H1 (cell line): ENCODE measurements at regions not wholly inside any gene's neighbourhood (a gene's known extent, or its start where the extent isn't known, plus 50 kb on each side); places are given as distances from the start of the nearest gene placed in this dataset.

Experiments
- CTCF ChIA-PET: fragments of 300-600 bp; sonication (Branson Sonifier 250); formaldehyde crosslinking; loops from one replicate; lab custom pipeline; 2021; ENCODE audit not compliant: partially characterized antibody; lab: Charles Lee
- POLR2A ChIA-PET: fragments of 300-600 bp; sonication (Branson Sonifier 250); formaldehyde crosslinking; loops from one replicate; lab custom pipeline; 2021; ENCODE audit warnings: inconsistent platforms; ENCODE audit not compliant: partially characterized antibody; lab: Charles Lee
- DNase-seq, 2 experiments: peaks; one replicate each; pipeline versions ENCODE4 v3.0.0 to v3.0.0-alpha.2; 2010 to 2022; ENCODE audit warnings: low spot score in 2 of 2, low read depth in 1 of 2, mixed read lengths in 1 of 2
- FAIRE-seq: peaks from 2 replicates; lab custom pipeline; 2011; peaks lifted over from hg19 to GRCh38; lab: Jason Lieb, UNC
- H2AFZ ChIP-seq: 2 replicates; pipeline ENCODE4 v1.8.1; 2012; ENCODE audit warnings: low read length, inconsistent platforms
- H2AK5ac ChIP-seq: 2 replicates; pipeline ENCODE4 v1.6.1; 2013; ENCODE audit warnings: low read depth, low read length
- H2BK120ac ChIP-seq: replicated peaks from 2 replicates; pipeline ENCODE3; 2013; ENCODE audit warnings: low read depth, low read length, inconsistent platforms
- H2BK12ac ChIP-seq: 2 replicates; pipeline ENCODE4 v1.6.1; 2013; ENCODE audit warnings: low read depth, low read length
- H2BK15ac ChIP-seq: 2 replicates; pipeline ENCODE4 v1.6.1; 2013; ENCODE audit warnings: low read length
- H2BK20ac ChIP-seq: 2 replicates; pipeline ENCODE4 v1.6.1; 2013; ENCODE audit warnings: low read length
- H2BK5ac ChIP-seq: 2 replicates; pipeline ENCODE4 v1.6.1; 2013; ENCODE audit warnings: low read depth, low read length
- H3K14ac ChIP-seq: 2 replicates; pipeline ENCODE4 v1.6.1; 2013; ENCODE audit warnings: inconsistent platforms; ENCODE audit not compliant: insufficient read length
- H3K18ac ChIP-seq: 2 replicates; pipeline ENCODE4 v1.6.1; 2013; ENCODE audit warnings: low read length; ENCODE audit errors: extremely low read depth
- H3K23ac ChIP-seq: 2 replicates; pipeline ENCODE4 v1.6.1; 2013; ENCODE audit warnings: inconsistent platforms; ENCODE audit not compliant: insufficient read length
- H3K23me2 ChIP-seq: 2 replicates; pipeline ENCODE4 v1.6.1; 2013; ENCODE audit warnings: low read depth, low read length
- H3K27ac ChIP-seq: 2 replicates; pipeline ENCODE4 v1.6.1; 2011; ENCODE audit warnings: low read depth, low read length, inconsistent platforms
- H3K27me3 ChIP-seq, 4 experiments: replicated peaks in 1 of 4; 1 replicate in 1 of 4; 2 replicates in 3 of 4; pipeline versions ENCODE4 v1.6.1 to v1.8.1; 2011 to 2013; ENCODE audit warnings: low read length in 3 of 4, mild to moderate bottlenecking in 3 of 4, inconsistent platforms in 2 of 4, mixed read lengths in 2 of 4, moderate library complexity in 1 of 4; ENCODE audit not compliant: control insufficient read depth in 3 of 4, insufficient read depth in 3 of 4; ENCODE audit errors: extremely low read depth in 1 of 4
- H3K36me3 ChIP-seq, 4 experiments: 2 replicates each; pipeline versions ENCODE4 v1.6.1 to v1.8.1; 2011 to 2013; ENCODE audit warnings: mild to moderate bottlenecking in 4 of 4, low read length in 3 of 4, moderate library complexity in 2 of 4, control low read depth in 1 of 4, inconsistent platforms in 1 of 4; ENCODE audit not compliant: insufficient read depth in 4 of 4, control insufficient read depth in 2 of 4
- H3K4ac ChIP-seq: replicated peaks from 2 replicates; pipeline ENCODE3; 2013; ENCODE audit warnings: low read length, low read depth, mixed read lengths, inconsistent platforms; ENCODE audit not compliant: insufficient read length
- H3K4me1 ChIP-seq, 4 experiments: replicated peaks in 1 of 4; 1 replicate in 1 of 4; 2 replicates in 3 of 4; pipeline versions ENCODE4 v1.6.1 to v1.8.1; 2011 to 2013; ENCODE audit warnings: low read length in 3 of 4, inconsistent platforms in 2 of 4, mixed read lengths in 1 of 4; ENCODE audit not compliant: insufficient read depth in 4 of 4, control insufficient read depth in 3 of 4
- H3K4me2 ChIP-seq, 2 experiments: 2 replicates each; pipeline versions ENCODE4 v1.6.1 to v1.8.1; 2011 to 2013; ENCODE audit warnings: low read depth in 2 of 2, low read length in 2 of 2, control low read depth in 1 of 2, inconsistent platforms in 1 of 2, mild to moderate bottlenecking in 1 of 2; ENCODE audit not compliant: insufficient read depth in 1 of 2
- H3K4me3 ChIP-seq, 4 experiments: fragments of 200-600, 300-600 bp in 1 of 4; sonication (generic), shearing (Covaris generic), sonication (Bioruptor Twin) in 1 of 4; 2 replicates each; pipeline versions ENCODE4 v1.5.1 to v1.8.1; 2011 to 2016; ENCODE audit warnings: low read length in 4 of 4, low read depth in 3 of 4, control low read depth in 2 of 4, inconsistent platforms in 2 of 4, mild to moderate bottlenecking in 2 of 4, mixed read lengths in 1 of 4, moderate library complexity in 1 of 4; ENCODE audit not compliant: insufficient read depth in 2 of 4; ENCODE audit errors: extremely low read depth in 1 of 4
- H3K56ac ChIP-seq: replicated peaks from 2 replicates; pipeline ENCODE3; 2013; ENCODE audit warnings: low read depth, mild to moderate bottlenecking, mixed read lengths, low read length, inconsistent platforms; ENCODE audit not compliant: insufficient read length
- H3K79me1 ChIP-seq: 2 replicates; pipeline ENCODE4 v1.6.1; 2013; ENCODE audit warnings: low read depth, low read length, control low read depth
- H3K79me2 ChIP-seq, 2 experiments: 2 replicates each; pipeline versions ENCODE4 v1.6.1 to v1.8.1; 2012 to 2013; ENCODE audit warnings: low read length in 2 of 2, mild to moderate bottlenecking in 2 of 2, inconsistent platforms in 1 of 2; ENCODE audit not compliant: insufficient read depth in 2 of 2, control insufficient read depth in 1 of 2
- H3K9ac ChIP-seq, 4 experiments: replicated peaks in 1 of 4; 1 replicate in 1 of 4; 2 replicates in 3 of 4; pipeline versions ENCODE4 v1.6.1 to v1.8.1; 2011 to 2013; ENCODE audit warnings: low read depth in 3 of 4, low read length in 3 of 4, control low read depth in 2 of 4, mild to moderate bottlenecking in 2 of 4, moderate library complexity in 2 of 4, inconsistent platforms in 1 of 4; ENCODE audit errors: extremely low read depth in 1 of 4
- H3K9me3 ChIP-seq, 2 experiments: 2 replicates each; pipeline versions ENCODE4 v1.6.1 to v1.8.1; 2012 to 2013; ENCODE audit warnings: mild to moderate bottlenecking in 2 of 2, moderate library complexity in 2 of 2, control low read depth in 1 of 2, inconsistent platforms in 1 of 2, low read depth in 1 of 2, low read length in 1 of 2, mixed read lengths in 1 of 2; ENCODE audit not compliant: insufficient read depth in 2 of 2
- H4K20me1 ChIP-seq, 2 experiments: replicated peaks in 1 of 2; 2 replicates each; pipeline versions ENCODE3 to v1.8.1; 2011 to 2013; ENCODE audit warnings: inconsistent platforms in 2 of 2, low read length in 2 of 2, mild to moderate bottlenecking in 1 of 2; ENCODE audit not compliant: insufficient read depth in 2 of 2, control insufficient read depth in 1 of 2
- H4K5ac ChIP-seq: 2 replicates; pipeline ENCODE4 v1.6.1; 2013; ENCODE audit warnings: low read length, low read depth, mixed read lengths, inconsistent platforms; ENCODE audit not compliant: insufficient read length
- H4K8ac ChIP-seq: 2 replicates; pipeline ENCODE4 v1.8.0; 2013; ENCODE audit warnings: mild to moderate bottlenecking, moderate library complexity, low read length, inconsistent platforms; ENCODE audit not compliant: insufficient read depth; ENCODE audit errors: extremely low read depth
- H4K91ac ChIP-seq: replicated peaks from 2 replicates; pipeline ENCODE3; 2013; ENCODE audit warnings: low read length, mixed read lengths, inconsistent platforms; ENCODE audit not compliant: insufficient read length
- CHD1 ChIP-seq: IDR thresholded peaks from 2 replicates; pipeline ENCODE4 v1.6.1; 2012; ENCODE audit warnings: low read depth, low read length, improper control_type of control experiment
- CTBP2 ChIP-seq: IDR thresholded peaks from 2 replicates; pipeline ENCODE4 v1.7.0; 2011; ENCODE audit warnings: borderline replicate concordance, mild to moderate bottlenecking, moderate library complexity, mixed read lengths, low read length; ENCODE audit not compliant: insufficient read depth, insufficient read length
- JUN ChIP-seq: IDR thresholded peaks from 2 replicates; pipeline ENCODE4 v1.6.1; 2011; ENCODE audit warnings: low read depth, mild to moderate bottlenecking, improper control_type of control experiment, low read length
- JUND ChIP-seq: IDR thresholded peaks from 2 replicates; pipeline ENCODE4 v1.6.1; 2011; ENCODE audit warnings: mild to moderate bottlenecking, improper control_type of control experiment, low read length
- KDM4A ChIP-seq: IDR thresholded peaks from one replicate; pipeline ENCODE4 v1.7.1; 2012; ENCODE audit warnings: low read depth, mild to moderate bottlenecking, moderate library complexity, low read length, inconsistent platforms; ENCODE audit not compliant: severe bottlenecking
- POU5F1 ChIP-seq: IDR thresholded peaks from 2 replicates; pipeline ENCODE4 v1.6.1; 2011; ENCODE audit warnings: low read depth, mild to moderate bottlenecking, low read length, moderate library complexity
- RBBP5 ChIP-seq: IDR thresholded peaks from 2 replicates; pipeline ENCODE4 v1.7.1; 2012; ENCODE audit warnings: low read depth, mild to moderate bottlenecking, inconsistent platforms, low read length, moderate library complexity, borderline replicate concordance
- RFX5 ChIP-seq: IDR thresholded peaks from 2 replicates; pipeline ENCODE4 v1.6.1; 2011; ENCODE audit warnings: low read depth, low read length, improper control_type of control experiment, borderline replicate concordance

DNA sequence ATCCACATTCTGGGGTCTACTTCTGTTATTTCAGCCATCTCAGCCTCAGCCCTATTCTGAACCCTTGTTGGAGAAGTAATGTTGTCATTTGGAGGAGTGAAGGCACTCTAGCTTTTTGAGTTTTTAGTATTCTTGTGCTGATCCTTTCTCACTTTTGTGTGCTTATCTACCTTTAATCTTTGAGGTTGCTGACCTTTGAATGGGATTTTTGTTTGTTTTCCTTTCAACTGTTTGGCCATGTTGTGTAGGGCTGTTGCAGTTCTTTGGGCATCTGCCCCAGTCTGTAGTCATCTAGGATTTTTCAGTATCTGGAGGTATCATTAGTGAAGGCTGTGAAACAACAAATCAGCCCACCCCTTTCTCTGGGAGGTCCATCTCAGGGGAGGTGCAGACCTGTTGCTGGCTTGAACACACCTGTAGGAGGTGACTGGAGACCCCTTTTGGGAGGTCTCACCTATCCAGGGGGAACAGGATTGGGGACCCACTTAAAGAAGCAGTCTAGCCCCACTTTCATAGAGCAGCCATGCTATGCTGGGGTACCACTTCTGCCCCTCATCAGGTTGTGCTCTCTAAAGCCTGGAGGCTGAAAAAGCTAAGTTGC is 1391.4 kb downstream of the UQCRFS1 start:
- Histone ChIP-seq H3K27ac (no peak overlapping the region), H3K23ac (no peak overlapping the region), H2AK5ac (no peak overlapping the region), H4K5ac (no peak overlapping the region), H3K4me2 (no peak overlapping the region), H2BK5ac (no peak overlapping the region), H2AFZ (no peak overlapping the region), H2BK120ac (no peak overlapping the region), H2BK15ac (no peak overlapping the region), H4K8ac (no peak overlapping the region), H3K18ac (no peak overlapping the region), H3K4ac (no peak overlapping the region), H3K56ac (no peak overlapping the region), H3K79me2 (no peaks in the 10 kb centered on the region), H4K91ac (no peak overlapping the region), H3K9me3 (peaks cover 45 to 47% of the 10 kb centered on the region in 2 experiments), H2BK12ac (no peak overlapping the region), H4K20me1 (no peaks in the 10 kb centered on the region), H3K23me2 (no peaks in the 10 kb centered on the region), H3K36me3 (no peaks in the 10 kb centered on the region), H3K4me3 (no peak overlapping the region), H3K79me1 (no peaks in the 10 kb centered on the region), H3K4me1 (no peaks in the 10 kb centered on the region), H3K27me3 (no peaks in the 10 kb centered on the region), H3K14ac (no peak overlapping the region), H3K9ac (no peak overlapping the region), H2BK20ac (no peak overlapping the region)
- CTCF ChIA-PET: no interaction called here
- no peak for DNase-seq
- POLR2A ChIA-PET: no interaction called here
- FAIRE-seq: no peak
- TF ChIP-seq JUND (no peak), KDM4A (no peak), RBBP5 (no peak), CTBP2 (no peak), RFX5 (no peak), POU5F1 (no peak), CHD1 (no peak), JUN (no peak)
